AG09309 (cell line): ENCODE measurements at regions not wholly inside any gene's neighbourhood (a gene's known extent, or its start where the extent isn't known, plus 50 kb on each side); places are given as distances from the start of the nearest gene placed in this dataset.

Experiments
- DNase-seq: peaks from one replicate; pipeline ENCODE4 v3.0.0-alpha.2; 2010; ENCODE audit warnings: low read depth
- H3K4me3 ChIP-seq: 2 replicates; pipeline ENCODE4 v1.5.1; 2011; ENCODE audit warnings: mild to moderate bottlenecking, low read depth, low read length, moderate library complexity; ENCODE audit not compliant: control insufficient read depth
- CTCF ChIP-seq: IDR thresholded peaks from 2 replicates; pipeline ENCODE4 v1.5.1; 2011; ENCODE audit warnings: mild to moderate bottlenecking, low read depth, low read length, inconsistent platforms; ENCODE audit not compliant: insufficient read depth, control insufficient read depth; ENCODE audit errors: missing control alignments

GRCh38 chr18:8974696-8975095, 127.8 kb upstream of the NDUFV2 start:
- no peak overlapping the region for H3K4me3 ChIP-seq
- TF ChIP-seq CTCF, result no peak
- DNase-seq, result no peak

- TF ChIP-seq CTCF, result no peak
- no peak overlapping the region for H3K4me3 ChIP-seq
- no peak for DNase-seq
These were observed 126.9 kb upstream of the NDUFV2 start for GRCh38 chr18:8975624-8976023.

- no peak overlapping the region for H3K4me3 ChIP-seq
- TF ChIP-seq CTCF, result no peak
- no peak for DNase-seq
These were observed 125.9 kb upstream of the NDUFV2 start for GRCh38 chr18:8976606-8977005.

GRCh38 chr18:8977166-8977565, 125.3 kb upstream of the NDUFV2 start:
- no peak for TF ChIP-seq CTCF
- no peak overlapping the region for H3K4me3 ChIP-seq
- no peak for DNase-seq

- TF ChIP-seq CTCF, result no peak
- DNase-seq, result no peak
- H3K4me3 ChIP-seq, result no peak overlapping the region
These were observed 124.8 kb upstream of the NDUFV2 start for GRCh38 chr18:8977701-8978100.

GRCh38 chr18:8978394-8978793, 124.1 kb upstream of the NDUFV2 start:
- no peak for DNase-seq
- no peak overlapping the region for H3K4me3 ChIP-seq
- no peak for TF ChIP-seq CTCF
